GM23338 (cell line): ENCODE measurements at regions not wholly inside any gene's neighbourhood (a gene's known extent, or its start where the extent isn't known, plus 50 kb on each side); places are given as distances from the start of the nearest gene placed in this dataset.

Experiments used
- ATAC-seq: fragments of 200-7000 bp; cut with Tn5 transposase; 3 replicates; pipeline ENCODE4 v1.9.1; 2020
- DNase-seq: peaks from one replicate; pipeline ENCODE4 v3.0.0-alpha.2; 2015; ENCODE audit warnings: low spot score
- H2AFZ ChIP-seq: fragments of 200-600 bp; sonication (generic); 2 replicates; pipeline ENCODE4 v1.8.0; 2016; ENCODE audit warnings: antibody characterized with exemption, mild to moderate bottlenecking, moderate library complexity
- H3F3A ChIP-seq: fragments of 200-600 bp; sonication (generic); replicated peaks from 2 replicates; pipeline ENCODE4 v1.8.0; 2017; ENCODE audit warnings: antibody characterized with exemption, mixed run types, low read depth
- H3K27ac ChIP-seq: fragments of 200-600 bp; sonication (generic); 2 replicates; pipeline ENCODE4 v1.6.1; 2016; ENCODE audit warnings: low read depth
- H3K27me3 ChIP-seq: fragments of 200-600 bp; sonication (generic); 2 replicates; pipeline ENCODE4 v1.8.0; 2016; ENCODE audit warnings: mild to moderate bottlenecking, mixed run types, moderate library complexity; ENCODE audit not compliant: insufficient read depth
- H3K36me3 ChIP-seq: fragments of 200-600 bp; sonication (generic); 2 replicates; pipeline ENCODE4 v1.8.0; 2016; ENCODE audit warnings: mild to moderate bottlenecking; ENCODE audit not compliant: insufficient read depth
- H3K4me1 ChIP-seq: fragments of 200-600 bp; sonication (generic); 2 replicates; pipeline ENCODE4 v1.8.0; 2016; ENCODE audit warnings: mild to moderate bottlenecking, moderate library complexity; ENCODE audit not compliant: insufficient read depth
- H3K4me2 ChIP-seq: fragments of 200-600 bp; sonication (generic); 2 replicates; pipeline ENCODE4 v1.7.1; 2017; ENCODE audit warnings: mixed run types
- H3K4me3 ChIP-seq: fragments of 200-600 bp; sonication (generic); 2 replicates; pipeline ENCODE4 v1.6.1; 2016; ENCODE audit warnings: mixed run types
- H3K79me2 ChIP-seq: fragments of 200-600 bp; sonication (generic); replicated peaks from 2 replicates; pipeline ENCODE4 v1.8.0; 2017; ENCODE audit warnings: mild to moderate bottlenecking; ENCODE audit not compliant: insufficient read depth
- H3K9me2 ChIP-seq: fragments of 200-600 bp; sonication (generic); 2 replicates; pipeline ENCODE4 v1.8.0; 2017; ENCODE audit not compliant: insufficient read depth
- H4K20me1 ChIP-seq: fragments of 200-600 bp; sonication (generic); replicated peaks from 2 replicates; pipeline ENCODE4 v1.8.0; 2017; ENCODE audit warnings: mild to moderate bottlenecking; ENCODE audit not compliant: insufficient read depth
- H3K27ac Mint-ChIP-seq: 2 replicates; pipeline ENCODE4 v1.8.0; 2020; ENCODE audit warnings: inconsistent platforms, mild to moderate bottlenecking, moderate library complexity, mixed read lengths
- H3K27me3 Mint-ChIP-seq: 3 replicates; pipeline ENCODE4 v1.8.0; 2022; ENCODE audit warnings: low read depth, mild to moderate bottlenecking, moderate library complexity, mixed read lengths, inconsistent platforms; ENCODE audit not compliant: insufficient read depth, poor library complexity
- H3K36me3 Mint-ChIP-seq: 3 replicates; pipeline ENCODE4 v1.8.0; 2021; ENCODE audit warnings: low read depth, mild to moderate bottlenecking, inconsistent platforms, moderate library complexity, mixed read lengths
- H3K4me1 Mint-ChIP-seq: 3 replicates; pipeline ENCODE4 v1.8.0; 2020; ENCODE audit warnings: mild to moderate bottlenecking, inconsistent platforms, mixed read lengths
- H3K4me3 Mint-ChIP-seq: 3 replicates; pipeline ENCODE4 v1.8.0; 2021; ENCODE audit warnings: moderate library complexity, mild to moderate bottlenecking, inconsistent platforms, mixed read lengths
- H3K9me3 Mint-ChIP-seq: 3 replicates; pipeline ENCODE4 v1.8.0; 2020; ENCODE audit warnings: moderate library complexity, mild to moderate bottlenecking, inconsistent platforms, mixed read lengths
- CREB1 ChIP-seq: fragments of 250-450 bp; sonication (Bioruptor Pico); IDR thresholded peaks from 2 replicates; pipeline ENCODE4 v1.5.0; 2020; ENCODE audit warnings: low read depth, mild to moderate bottlenecking, moderate library complexity
- CTCF ChIP-seq, 2 experiments: fragments of 200-600 bp in 1 of 2; sonication (generic) in 1 of 2; conservative IDR thresholded peaks; 2 replicates each; pipeline versions ENCODE4 v1.5.1 to v1.6.1; 2016 to 2017; ENCODE audit warnings: antibody characterized with exemption in 2 of 2, low read depth in 2 of 2, mild to moderate bottlenecking in 2 of 2, moderate library complexity in 1 of 2
- EZH2phosphoT487 ChIP-seq: fragments of 200-600 bp; sonication (generic); IDR thresholded peaks from one replicate; pipeline ENCODE4 v1.8.1; 2018; ENCODE audit warnings: antibody characterized with exemption; ENCODE audit not compliant: unreplicated experiment
- NANOG ChIP-seq: IDR thresholded peaks from 2 replicates; pipeline ENCODE4 v1.6.1; 2016; ENCODE audit warnings: antibody characterized with exemption, borderline replicate concordance
- ZNF114 ChIP-seq: fragments of 250-450 bp; sonication (Bioruptor Pico); IDR thresholded peaks from 2 replicates; pipeline ENCODE4 v1.5.0; 2020; ENCODE audit warnings: mild to moderate bottlenecking, moderate library complexity
- ZNF462 ChIP-seq: fragments of 250-450 bp; sonication (Bioruptor Pico); IDR thresholded peaks from 2 replicates; pipeline ENCODE4 v1.5.0; 2020; ENCODE audit warnings: mild to moderate bottlenecking, moderate library complexity

GRCh38 chr16:86826941-86827340, 248.6 kb downstream of the FOXL1 start:
- peak overlapping the region; percentile 97 for H2AFZ ChIP-seq
- H4K20me1 ChIP-seq: no peaks in the 10 kb centered on the region
- H3K9me3 Mint-ChIP-seq: peaks cover 9% of the 10 kb centered on the region; the same call in 2 of the 3 replicates
- 0 out of 2 replicates have a peak, but pooled peaks have one; percentile 39 for TF ChIP-seq ZNF462 (CRISPR knock-in tag)
- TF ChIP-seq CTCF (conservative IDR thresholded peaks at IDR 0.05; ENCODE audit: low read depth in 2 of 2): no peak
- no peak for TF ChIP-seq CREB1 (CRISPR knock-in tag)
- H3K9me2 ChIP-seq: no peaks in the 10 kb centered on the region
- peaks cover 26% of the 10 kb centered on the region for H3K4me1 Mint-ChIP-seq
- ATAC-seq (peak; percentile 92), DNase-seq (peak; percentile 86)
- no peak overlapping the region for H3K4me3 ChIP-seq
- H3K27ac ChIP-seq: no peak overlapping the region; the same call in 1 of the 2 replicates
- H3F3A ChIP-seq: no peaks in the 10 kb centered on the region
- H3K27me3 Mint-ChIP-seq: peaks cover 14% of the 10 kb centered on the region
- no peaks in the 10 kb centered on the region for H3K36me3 ChIP-seq
- peak overlapping the region; percentile 64 for H3K4me2 ChIP-seq
- H3K27ac Mint-ChIP-seq: no peak overlapping the region
- no peaks in the 10 kb centered on the region for H3K27me3 ChIP-seq
- no peaks in the 10 kb centered on the region for H3K79me2 ChIP-seq
- H3K36me3 Mint-ChIP-seq: peaks cover 3% of the 10 kb centered on the region; the same call in 2 of the 3 replicates
- peaks cover 19% of the 10 kb centered on the region for H3K4me1 ChIP-seq
- H3K4me3 Mint-ChIP-seq: no peak overlapping the region

GRCh38 chr16:86827521-86827920, 249.2 kb downstream of the FOXL1 start:
- peaks cover 26% of the 10 kb centered on the region for H3K4me1 Mint-ChIP-seq
- H3K4me3 Mint-ChIP-seq: no peak overlapping the region
- H3K36me3 Mint-ChIP-seq: peaks cover 3% of the 10 kb centered on the region; the same call in 2 of the 3 replicates
- no peaks in the 10 kb centered on the region for H3K79me2 ChIP-seq
- no peak overlapping the region; the same call in 1 of the 2 replicates for H3K27ac ChIP-seq
- H3K4me2 ChIP-seq: peak overlapping the region; percentile 62
- DNase-seq (no peak), ATAC-seq (no peak; the same call in 2 of the 3 replicates)
- H3K27ac Mint-ChIP-seq: no peak overlapping the region
- H4K20me1 ChIP-seq: no peaks in the 10 kb centered on the region
- H2AFZ ChIP-seq: peak overlapping the region; percentile 56
- H3K4me1 ChIP-seq: peaks cover 19% of the 10 kb centered on the region
- no peaks in the 10 kb centered on the region for H3K36me3 ChIP-seq
- peaks cover 10% of the 10 kb centered on the region for H3K27me3 Mint-ChIP-seq
- no peaks in the 10 kb centered on the region for H3F3A ChIP-seq
- H3K4me3 ChIP-seq: no peak overlapping the region
- H3K27me3 ChIP-seq: no peaks in the 10 kb centered on the region
- H3K9me2 ChIP-seq: no peaks in the 10 kb centered on the region
- peaks cover 9% of the 10 kb centered on the region; the same call in 2 of the 3 replicates for H3K9me3 Mint-ChIP-seq
- no peak for TF ChIP-seq ZNF114 (CRISPR knock-in tag)
- no peak for TF ChIP-seq NANOG
- TF ChIP-seq EZH2phosphoT487: no peak
